B cell (primary cell): ENCODE measurements at regions not wholly inside any gene's neighbourhood (a gene's known extent, or its start where the extent isn't known, plus 50 kb on each side); places are given as distances from the start of the nearest gene placed in this dataset.

Experiments used
- ATAC-seq: fragments of 200-7000 bp; cut with Tn5 transposase; one replicate; pipeline ENCODE4 v1.10.0; 2021; ENCODE audit warnings: low read depth, mild to moderate bottlenecking, moderate number of reproducible peaks, moderate library complexity
- CTCF ChIA-PET: fragments of 350-600 bp; sonication (Branson Sonifier 250); formaldehyde crosslinking; loops from one replicate; lab custom pipeline; 2021; ENCODE audit warnings: antibody characterized with exemption, inconsistent platforms; lab: Charles Lee
- POLR2A ChIA-PET: fragments of 350-600 bp; sonication (Branson Sonifier 250); formaldehyde crosslinking; loops from one replicate; lab custom pipeline; 2021; ENCODE audit warnings: antibody characterized with exemption; lab: Charles Lee
- DNase-seq: peaks from one replicate; pipeline ENCODE4 v3.0.0; 2013
- H2AFZ ChIP-seq: 2 replicates; pipeline ENCODE4 v1.6.1; 2012; ENCODE audit warnings: mild to moderate bottlenecking, low read depth, low read length; ENCODE audit not compliant: insufficient read depth, poor library complexity, severe bottlenecking
- H3K27ac ChIP-seq, 2 donors: 1 replicate in 1 of 2; 2 replicates in 1 of 2; pipeline ENCODE4 v1.5.1; 2012 to 2013; ENCODE audit warnings: low read length in 2 of 2, mild to moderate bottlenecking in 2 of 2, moderate library complexity in 1 of 2
- H3K27me3 ChIP-seq, 4 experiments: fragments of 200-600 bp in 1 of 4; sonication (generic) in 1 of 4; replicated peaks in 1 of 4; 1 replicate in 2 of 4; 2 replicates in 2 of 4; pipeline versions ENCODE4 v1.6.1 to v1.7.0; 2013 to 2016; ENCODE audit warnings: low read length in 3 of 4, mild to moderate bottlenecking in 2 of 4, mixed read lengths in 1 of 4, moderate library complexity in 1 of 4; ENCODE audit not compliant: insufficient read depth in 4 of 4, control insufficient read depth in 3 of 4; ENCODE audit errors: control extremely low read depth in 1 of 4
- H3K36me3 ChIP-seq, 2 experiments: replicated peaks in 1 of 2; 1 replicate in 1 of 2; 2 replicates in 1 of 2; pipeline versions ENCODE4 v1.6.1 to v1.7.1; 2013; ENCODE audit warnings: low read length in 1 of 2; ENCODE audit not compliant: insufficient read depth in 2 of 2, control insufficient read depth in 1 of 2; ENCODE audit errors: control extremely low read depth in 1 of 2, extremely low read depth in 1 of 2
- H3K4me1 ChIP-seq, 2 donors: fragments of 200-600 bp in 1 of 2; sonication (generic) in 1 of 2; 1 replicate in 1 of 2; 2 replicates in 1 of 2; pipeline versions ENCODE4 v1.5.1 to v1.6.1; 2013 to 2017; ENCODE audit warnings: low read length in 2 of 2; ENCODE audit not compliant: control insufficient read depth in 2 of 2, insufficient read depth in 2 of 2
- H3K4me2 ChIP-seq: replicated peaks from 2 replicates; pipeline ENCODE3; 2012; ENCODE audit warnings: mild to moderate bottlenecking, low read depth, low read length; ENCODE audit not compliant: poor library complexity, severe bottlenecking
- H3K4me3 ChIP-seq, 5 experiments: fragments of 200-600 bp in 1 of 5; sonication (generic) in 1 of 5; 1 replicate in 3 of 5; 2 replicates in 2 of 5; pipeline versions ENCODE4 v1.5.1 to v1.7.0; 2011 to 2016; ENCODE audit warnings: low read length in 4 of 5, mild to moderate bottlenecking in 4 of 5, low read depth in 2 of 5, control low read depth in 1 of 5, moderate library complexity in 1 of 5; ENCODE audit not compliant: insufficient read depth in 1 of 5; ENCODE audit errors: control extremely low read depth in 1 of 5, extremely low read depth in 1 of 5
- H3K79me2 ChIP-seq: fragments of 200-600 bp; sonication (generic); one replicate; pipeline ENCODE4 v1.6.0; 2016; ENCODE audit warnings: low read length; ENCODE audit not compliant: control insufficient read depth, insufficient read depth
- H3K9ac ChIP-seq: fragments of 200-600 bp; sonication (generic); 2 replicates; pipeline ENCODE4 v1.6.1; 2017; ENCODE audit warnings: mild to moderate bottlenecking, low read length, moderate library complexity
- H3K9me3 ChIP-seq, 3 donors: one replicate each; pipeline versions ENCODE4 v1.6.1 to v1.7.1; 2013; ENCODE audit warnings: low read length in 2 of 3; ENCODE audit not compliant: control insufficient read depth in 2 of 3, insufficient read depth in 1 of 3; ENCODE audit errors: control extremely low read depth in 1 of 3
- H4K20me1 ChIP-seq: 2 replicates; pipeline ENCODE4 v1.6.0; 2012; ENCODE audit warnings: mild to moderate bottlenecking, low read length; ENCODE audit not compliant: insufficient read depth, control insufficient read depth, poor library complexity, severe bottlenecking
- H3K27ac Mint-ChIP-seq: one replicate; pipeline ENCODE4 v1.8.0; 2021; ENCODE audit warnings: mixed read lengths
- H3K27me3 Mint-ChIP-seq: one replicate; pipeline ENCODE4 v1.8.0; 2021; ENCODE audit warnings: mixed read lengths
- H3K4me1 Mint-ChIP-seq: one replicate; pipeline ENCODE4 v1.8.0; 2021; ENCODE audit warnings: mixed read lengths
- H3K4me3 Mint-ChIP-seq: one replicate; pipeline ENCODE4 v1.8.0; 2021; ENCODE audit warnings: mixed read lengths
- H3K9me3 Mint-ChIP-seq: one replicate; pipeline ENCODE4 v1.8.0; 2022; ENCODE audit warnings: mixed read lengths; ENCODE audit not compliant: insufficient read depth
- EZH2 ChIP-seq: IDR thresholded peaks from 2 replicates; pipeline ENCODE4 v1.6.1; 2012; ENCODE audit warnings: borderline replicate concordance, low read depth, mild to moderate bottlenecking, moderate library complexity, low read length; ENCODE audit not compliant: insufficient read depth, poor library complexity, severe bottlenecking
- WGBS: methylation state at CpG from one replicate; pipeline ENCODE4 v1.1.5; 2013; ENCODE audit warnings: missing lambda C conversion rate; ENCODE audit not compliant: insufficient coverage; 5-methylcytosine and 5-hydroxymethylcytosine counted together
- intact Hi-C: fragments of 100-400 bp; cut with micrococcal nuclease; formaldehyde crosslinking; loops from one replicate; pipeline ENCODE4 v1.10.0; 2022
- TF ChIP-seq, protein P1 (sequence below): fragments of 200-600 bp; IDR thresholded peaks from one replicate; pipeline ENCODE4 v1.8.0; 2022; ENCODE audit warnings: antibody characterized with exemption, mild to moderate bottlenecking

DNA sequence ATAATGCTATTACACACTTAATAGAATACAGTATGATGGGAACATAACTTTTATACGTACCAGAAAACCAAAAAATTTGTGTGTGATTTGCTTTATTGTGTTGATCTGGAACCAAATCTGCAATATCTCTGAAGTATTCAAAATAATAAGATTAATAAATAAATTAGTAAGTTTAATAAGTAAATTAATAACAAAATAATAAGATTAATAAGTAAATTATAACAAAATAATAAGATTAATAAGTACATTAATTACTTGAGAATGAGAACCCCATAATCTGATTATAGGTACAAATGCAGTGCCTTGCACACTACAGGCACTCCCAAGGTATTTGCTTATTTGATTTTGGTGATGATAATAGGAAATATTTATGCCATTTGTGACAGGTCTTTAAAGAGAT lies 267.4 kb downstream of the ZNF326 start:
- Histone ChIP-seq H3K4me1 (no peaks in the 10 kb centered on the region), H3K9ac (no peak overlapping the region), H3K4me3 (no peak overlapping the region), H3K9me3 (no peaks in the 10 kb centered on the region), H3K79me2 (no peaks in the 10 kb centered on the region), H3K27ac (no peak overlapping the region), H2AFZ (no peak overlapping the region), H3K4me2 (no peak overlapping the region), H4K20me1 (no peaks in the 10 kb centered on the region), H3K27me3 (no peaks in the 10 kb centered on the region), H3K36me3 (no peaks in the 10 kb centered on the region)
- ChIA-PET CTCF (no interaction called here), POLR2A (no interaction called here)
- H3K27me3 Mint-ChIP-seq, result no peaks in the 10 kb centered on the region
- no peaks in the 10 kb centered on the region for H3K4me1 Mint-ChIP-seq
- ATAC-seq (no peak), DNase-seq (no peak)
- no peak for TF ChIP-seq EZH2
- TF ChIP-seq, protein P1, sequence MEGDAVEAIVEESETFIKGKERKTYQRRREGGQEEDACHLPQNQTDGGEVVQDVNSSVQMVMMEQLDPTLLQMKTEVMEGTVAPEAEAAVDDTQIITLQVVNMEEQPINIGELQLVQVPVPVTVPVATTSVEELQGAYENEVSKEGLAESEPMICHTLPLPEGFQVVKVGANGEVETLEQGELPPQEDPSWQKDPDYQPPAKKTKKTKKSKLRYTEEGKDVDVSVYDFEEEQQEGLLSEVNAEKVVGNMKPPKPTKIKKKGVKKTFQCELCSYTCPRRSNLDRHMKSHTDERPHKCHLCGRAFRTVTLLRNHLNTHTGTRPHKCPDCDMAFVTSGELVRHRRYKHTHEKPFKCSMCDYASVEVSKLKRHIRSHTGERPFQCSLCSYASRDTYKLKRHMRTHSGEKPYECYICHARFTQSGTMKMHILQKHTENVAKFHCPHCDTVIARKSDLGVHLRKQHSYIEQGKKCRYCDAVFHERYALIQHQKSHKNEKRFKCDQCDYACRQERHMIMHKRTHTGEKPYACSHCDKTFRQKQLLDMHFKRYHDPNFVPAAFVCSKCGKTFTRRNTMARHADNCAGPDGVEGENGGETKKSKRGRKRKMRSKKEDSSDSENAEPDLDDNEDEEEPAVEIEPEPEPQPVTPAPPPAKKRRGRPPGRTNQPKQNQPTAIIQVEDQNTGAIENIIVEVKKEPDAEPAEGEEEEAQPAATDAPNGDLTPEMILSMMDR, result no peak
- intact Hi-C loops, result no loop called here
- H3K9me3 Mint-ChIP-seq, result no peaks in the 10 kb centered on the region
- WGBS, result no CpG with 5 or more reads among the region's 1 CpG
- no peak overlapping the region for H3K27ac Mint-ChIP-seq
- no peak overlapping the region for H3K4me3 Mint-ChIP-seq

- Histone ChIP-seq H3K4me2 (no peak overlapping the region), H3K4me1 (no peaks in the 10 kb centered on the region), H3K79me2 (no peaks in the 10 kb centered on the region), H2AFZ (no peak overlapping the region), H3K36me3 (no peaks in the 10 kb centered on the region), H3K4me3 (no peak overlapping the region), H3K27ac (no peak overlapping the region), H3K9me3 (peaks cover 0 to 2% (median 0%) of the 10 kb centered on the region in 3 donors), H4K20me1 (no peaks in the 10 kb centered on the region), H3K27me3 (no peaks in the 10 kb centered on the region), H3K9ac (no peak overlapping the region)
- H3K27me3 Mint-ChIP-seq, result no peaks in the 10 kb centered on the region
- ChIA-PET POLR2A (no interaction called here), CTCF (no interaction called here)
- ATAC-seq (no peak), DNase-seq (no peak)
- no peak for TF ChIP-seq EZH2
- TF ChIP-seq, protein P1, result no peak
- intact Hi-C loops, result no loop called here
- peaks cover 11% of the 10 kb centered on the region for H3K9me3 Mint-ChIP-seq
- no peak overlapping the region for H3K4me3 Mint-ChIP-seq
- no CpG with 5 or more reads among the region's 2 CpGs for WGBS
- no peaks in the 10 kb centered on the region for H3K4me1 Mint-ChIP-seq
- no peak overlapping the region for H3K27ac Mint-ChIP-seq
Measured at GRCh38 chr1:90246069-90246468, 251.2 kb downstream of the ZNF326 start.
